A549 (cell line): ENCODE measurements at regions not wholly inside any gene's neighbourhood (a gene's known extent, or its start where the extent isn't known, plus 50 kb on each side); places are given as distances from the start of the nearest gene placed in this dataset.
A peak's percentile ranks its signal among the peaks of the same experiment; 100 is the strongest.

Source experiments
- ATAC-seq, 2 experiments: fragments of 200-7000 bp in 1 of 2; fragments of >200 bp in 1 of 2; cut with Nextera tagmentation in 1 of 2; cut with Tn5 transposase in 1 of 2; 3 replicates each; pipeline versions ENCODE4 v1.8.0 to v1.9.1; 2018 to 2020; ENCODE audit warnings: mild to moderate bottlenecking in 1 of 2, moderate library complexity in 1 of 2
- CTCF ChIA-PET: fragments of 300-600 bp; sonication (Branson Sonifier 250); formaldehyde crosslinking; extraction: SDS; loops from one replicate; lab custom pipeline; 2021; ENCODE audit warnings: antibody characterized with exemption, inconsistent platforms; lab: Yijun Ruan, JAX
- POLR2A ChIA-PET: fragments of 350-600 bp; formaldehyde crosslinking; extraction: SDS; loops from one replicate; lab custom pipeline; 2021; ENCODE audit warnings: antibody characterized with exemption, inconsistent platforms; lab: Yijun Ruan, JAX
- DNase-seq, 2 experiments: peaks; one replicate each; pipeline versions ENCODE4 v3.0.0 to v3.0.0-alpha.2; 2011 to 2016; ENCODE audit warnings: low read depth in 1 of 2, low spot score in 1 of 2
- FAIRE-seq: peaks from 2 replicates; lab custom pipeline; 2011; peaks lifted over from hg19 to GRCh38; lab: Jason Lieb, UNC
- H3K27ac ChIP-seq, 2 experiments: fragments of >200 bp; sonication (Bioruptor Twin); formaldehyde crosslinking; 3 replicates each; pipeline ENCODE4 v1.5.1; 2016 to 2017
- H3K4me1 ChIP-seq: fragments of >200 bp; sonication (Bioruptor Twin); formaldehyde crosslinking; 3 replicates; pipeline ENCODE4 v1.6.1; 2016
- H3K4me2 ChIP-seq: fragments of >200 bp; sonication (Bioruptor Twin); formaldehyde crosslinking; 3 replicates; pipeline ENCODE4 v1.6.1; 2016
- H3K4me3 ChIP-seq: fragments of >200 bp; sonication (Bioruptor Twin); formaldehyde crosslinking; 3 replicates; pipeline ENCODE4 v1.5.1; 2016
- H3K9me3 ChIP-seq: fragments of >200 bp; sonication (Bioruptor Twin); formaldehyde crosslinking; 3 replicates; pipeline ENCODE4 v1.6.1; 2016
- CEBPB ChIP-seq, 2 experiments: fragments of >200 bp in 1 of 2; sonication (Bioruptor Twin) in 1 of 2; formaldehyde crosslinking in 1 of 2; IDR thresholded peaks; 2 replicates each; pipeline ENCODE4 v1.6.1; 2012 to 2016
- CHD2 ChIP-seq: fragments of 150-350 bp; IDR thresholded peaks from 2 replicates; pipeline ENCODE4 v1.6.1; 2014; ENCODE audit warnings: low read length; ENCODE audit not compliant: partially characterized antibody
- CHD4 ChIP-seq: fragments of 200-600 bp; sonication (generic); IDR thresholded peaks from 2 replicates; pipeline ENCODE4 v1.6.1; 2016; ENCODE audit warnings: antibody characterized with exemption, mild to moderate bottlenecking, borderline replicate concordance
- EHF ChIP-seq: fragments of 250-450 bp; sonication (Bioruptor Pico); IDR thresholded peaks from 2 replicates; pipeline ENCODE4 v1.5.0; 2020; ENCODE audit warnings: mild to moderate bottlenecking
- EHMT2 ChIP-seq: fragments of 200-600 bp; sonication (generic); IDR thresholded peaks from 2 replicates; pipeline ENCODE4 v1.6.1; 2016; ENCODE audit warnings: antibody characterized with exemption, low read depth, mild to moderate bottlenecking, moderate library complexity
- EP300 ChIP-seq, 2 experiments: fragments of >200 bp; sonication (Bioruptor Twin); formaldehyde crosslinking; IDR thresholded peaks; 2 replicates in 1 of 2; 3 replicates in 1 of 2; pipeline ENCODE4 v1.6.1; 2016 to 2017
- ESRRA ChIP-seq: fragments of 150-350 bp; IDR thresholded peaks from 2 replicates; pipeline ENCODE4 v1.6.1; 2014; ENCODE audit warnings: mild to moderate bottlenecking, low read length, borderline replicate concordance
- FOSB ChIP-seq: fragments of 250-450 bp; sonication (Bioruptor Pico); IDR thresholded peaks from 2 replicates; pipeline ENCODE4 v1.5.0; 2020; ENCODE audit warnings: mild to moderate bottlenecking, moderate library complexity
- FOSL2 ChIP-seq, 2 experiments: fragments of 450-650 bp in 1 of 2; fragments of >200 bp in 1 of 2; sonication (Bioruptor Twin) in 1 of 2; formaldehyde crosslinking; IDR thresholded peaks; 2 replicates each; pipeline versions ENCODE4 v1.5.0 to v1.6.1; 2016 to 2020; ENCODE audit warnings: mild to moderate bottlenecking in 1 of 2, moderate library complexity in 1 of 2
- FOXS1 ChIP-seq: fragments of 250-450 bp; sonication (Bioruptor Pico); IDR thresholded peaks from 2 replicates; pipeline ENCODE4 v1.5.0; 2020; ENCODE audit warnings: mild to moderate bottlenecking, moderate library complexity
- GATA3 ChIP-seq: IDR thresholded peaks from 2 replicates; pipeline ENCODE4 v1.6.1; 2012; ENCODE audit warnings: borderline replicate concordance
- HOXB13 ChIP-seq: fragments of 250-450 bp; sonication (Bioruptor Pico); IDR thresholded peaks from 2 replicates; pipeline ENCODE4 v1.5.0; 2020; ENCODE audit warnings: low read depth, mild to moderate bottlenecking, moderate library complexity
- HOXB5 ChIP-seq: fragments of 250-450 bp; sonication (Bioruptor Pico); IDR thresholded peaks from 2 replicates; pipeline ENCODE4 v1.5.0; 2020; ENCODE audit warnings: mild to moderate bottlenecking, moderate library complexity
- JUNB ChIP-seq: fragments of >200 bp; sonication (Bioruptor Twin); formaldehyde crosslinking; IDR thresholded peaks from 2 replicates; pipeline ENCODE4 v1.6.1; 2016
- KDM1A ChIP-seq: fragments of 200-600 bp; sonication (generic); IDR thresholded peaks from 2 replicates; pipeline ENCODE4 v1.6.1; 2016; ENCODE audit warnings: low read depth, mild to moderate bottlenecking
- MAFK ChIP-seq: fragments of 450-650 bp; IDR thresholded peaks from 2 replicates; pipeline ENCODE4 v1.6.1; 2014; ENCODE audit not compliant: partially characterized antibody
- MYC ChIP-seq: IDR thresholded peaks from 2 replicates; pipeline ENCODE4 v1.6.1; 2012; ENCODE audit warnings: mild to moderate bottlenecking, inconsistent platforms, low read length, improper control_type of control experiment, borderline replicate concordance
- PBX3 ChIP-seq: IDR thresholded peaks from 2 replicates; pipeline ENCODE4 v1.6.1; 2012
- POLR2AphosphoS2 ChIP-seq: conservative IDR thresholded peaks from 2 replicates; pipeline ENCODE4 v1.6.1; 2012; ENCODE audit warnings: low read length, improper control_type of control experiment, inconsistent platforms
- REST ChIP-seq: fragments of 200-600 bp; sonication (generic); IDR thresholded peaks from 2 replicates; pipeline ENCODE4 v1.6.1; 2016; ENCODE audit warnings: antibody characterized with exemption, mild to moderate bottlenecking, moderate library complexity
- RNF2 ChIP-seq: fragments of 200-600 bp; sonication (generic); IDR thresholded peaks from 2 replicates; pipeline ENCODE4 v1.6.1; 2016; ENCODE audit warnings: low read depth, mild to moderate bottlenecking, antibody characterized with exemption, moderate library complexity, borderline replicate concordance
- TFCP2L1 ChIP-seq: fragments of 250-450 bp; sonication (Bioruptor Pico); IDR thresholded peaks from 2 replicates; pipeline ENCODE4 v1.5.0; 2021; ENCODE audit warnings: mild to moderate bottlenecking
- TP53 ChIP-seq: fragments of 250-450 bp; sonication (Bioruptor Pico); IDR thresholded peaks from 2 replicates; pipeline ENCODE4 v1.5.0; 2021; ENCODE audit warnings: mild to moderate bottlenecking, moderate library complexity
- ZC3H11A ChIP-seq: fragments of 450-650 bp; IDR thresholded peaks from 2 replicates; pipeline ENCODE4 v1.6.1; 2014; ENCODE audit warnings: antibody characterized with exemption, mild to moderate bottlenecking
- ZNF302 ChIP-seq: fragments of 250-450 bp; sonication (Bioruptor Pico); IDR thresholded peaks from 2 replicates; pipeline ENCODE4 v1.9.0; 2021; ENCODE audit warnings: inconsistent platforms, mild to moderate bottlenecking, moderate library complexity
- WGBS: methylation state at CpG from one replicate; pipeline ENCODE4 v1.1.6; 2017; ENCODE audit errors: missing lambda C conversion rate; 5-methylcytosine and 5-hydroxymethylcytosine counted together
- TF ChIP-seq, protein P1 (sequence below): fragments of >200 bp; sonication (Bioruptor Twin); formaldehyde crosslinking; IDR thresholded peaks from 2 replicates; pipeline ENCODE4 v1.6.1; 2016

GRCh38 chr7:98686466-98687080 lies 69.5 kb downstream of the NPTX2 start:
- Histone ChIP-seq H3K27ac (no peak overlapping the region), H3K4me2 (no peak overlapping the region), H3K9me3 (peaks cover 13% of the 10 kb centered on the region; the same call in 2 of the 3 replicates), H3K4me1 (no peaks in the 10 kb centered on the region), H3K4me3 (no peak overlapping the region)
- ATAC-seq (no peak), DNase-seq (no peak), FAIRE-seq (peak; percentile 59)
- ChIA-PET CTCF (interaction anchor here (1.1 kb wide), 1 partner anchor 144 kb away, joined by 3 read pairs; no protein-coding TSS in a partner anchor), POLR2A (no interaction called here)
- WGBS: 15% methylated on average over 4 of the region's 4 CpGs
- no peak for TF ChIP-seq EHF (CRISPR knock-in tag)
- TF ChIP-seq EHMT2: no peak
- TF ChIP-seq, protein P1, sequence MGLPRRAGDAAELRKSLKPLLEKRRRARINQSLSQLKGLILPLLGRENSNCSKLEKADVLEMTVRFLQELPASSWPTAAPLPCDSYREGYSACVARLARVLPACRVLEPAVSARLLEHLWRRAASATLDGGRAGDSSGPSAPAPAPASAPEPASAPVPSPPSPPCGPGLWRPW: no peak
- TF ChIP-seq FOXS1 (CRISPR knock-in tag): no peak
- no peak for TF ChIP-seq MAFK

GRCh38 chr7:98687111-98687751 lies 70.1 kb downstream of the NPTX2 start:
- DNase-seq: no peak
- TF ChIP-seq REST: no peak
- no peak for TF ChIP-seq HOXB13 (CRISPR knock-in tag)
- no peak for TF ChIP-seq CHD4
- TF ChIP-seq POLR2AphosphoS2: no peak
- no peak for TF ChIP-seq EP300 (IDR thresholded peaks at IDR 0.05)
- TF ChIP-seq TFCP2L1 (CRISPR knock-in tag): no peak
- no peak for TF ChIP-seq ESRRA
- no peak for TF ChIP-seq KDM1A
- TF ChIP-seq CHD2: no peak
- no peak for TF ChIP-seq GATA3
- TF ChIP-seq, all 56 proteins: peak for 0
- Histone ChIP-seq H3K4me1 (no peaks in the 10 kb centered on the region), H3K27ac (no peak overlapping the region), H3K4me3 (no peak overlapping the region), H3K9me3 (peaks cover 13% of the 10 kb centered on the region; the same call in 2 of the 3 replicates), H3K4me2 (peak overlapping the region; percentile 5; the same call in 1 of the 3 replicates)
- ChIA-PET CTCF (interaction anchor here (1.1 kb wide), 1 partner anchor 144 kb away, joined by 3 read pairs; no protein-coding TSS in a partner anchor), POLR2A (interaction anchor here (0.5 kb wide), 1 partner anchor 192 kb away, joined by 6 read pairs; no protein-coding TSS in a partner anchor)
- WGBS: 19% methylated on average over 12 of the region's 12 CpGs
- FAIRE-seq (no peak), ATAC-seq (peak; percentile 21 to 27; a peak in 3 of 6 replicates)

DNA sequence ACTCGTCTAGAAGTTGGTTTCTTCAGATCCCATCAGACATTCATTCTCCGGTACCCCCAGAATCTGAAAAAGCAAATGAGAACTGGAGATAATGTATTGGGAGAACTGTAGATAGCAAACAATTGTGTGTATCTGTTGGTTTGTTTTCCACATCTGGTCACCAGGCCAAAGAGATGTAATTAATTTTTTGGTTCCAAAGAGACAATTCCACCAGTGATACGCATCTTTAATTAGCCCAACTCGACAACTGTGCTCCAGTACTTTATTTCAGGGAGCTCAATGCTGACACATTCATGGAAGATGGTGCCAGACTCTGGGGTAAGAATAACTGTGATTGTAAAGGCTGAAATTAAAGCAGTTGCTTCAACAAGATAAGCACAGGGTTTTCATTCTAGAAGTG lies 74.5 kb downstream of the NPTX2 start:
- no peak for ATAC-seq
- no peak for DNase-seq
- no peak for TF ChIP-seq ZC3H11A
- TF ChIP-seq ESRRA: no peak
- TF ChIP-seq PBX3: no peak
- TF ChIP-seq FOSL2 (IDR thresholded peaks at IDR 0.05): no peak
- TF ChIP-seq FOSL2 (CRISPR knock-in tag; IDR thresholded peaks at IDR 0.05): no peak
- TF ChIP-seq TP53 (CRISPR knock-in tag): no peak
- TF ChIP-seq JUNB: no peak
- no peak for TF ChIP-seq FOSB (CRISPR knock-in tag)
- no peak for TF ChIP-seq GATA3
- no peak for TF ChIP-seq HOXB5
- no peak for TF ChIP-seq EHF (CRISPR knock-in tag)
- TF ChIP-seq EP300 (IDR thresholded peaks at IDR 0.05): no peak
- TF ChIP-seq CEBPB (IDR thresholded peaks at IDR 0.05): no peak
- no peak for TF ChIP-seq RNF2
- TF ChIP-seq ZNF302 (CRISPR knock-in tag): no peak
- TF ChIP-seq CHD4: no peak
- TF ChIP-seq MYC: no peak
- 25% methylated on average over 4 of the region's 4 CpGs for WGBS
- CTCF ChIA-PET: interaction anchor here (0.7 to 0.8 kb wide), 2 partner anchors 145 to 499 kb away, joined by 3 read pairs; no protein-coding TSS in a partner anchor
- no peak overlapping the region for H3K27ac ChIP-seq
- H3K4me1 ChIP-seq: no peaks in the 10 kb centered on the region
- H3K4me2 ChIP-seq: no peak overlapping the region
- POLR2A ChIA-PET: no interaction called here
- peaks cover 27% of the 10 kb centered on the region for H3K9me3 ChIP-seq
- H3K4me3 ChIP-seq: no peak overlapping the region
- FAIRE-seq: peak; percentile 39
